NCI-H1694 treated with DMSO at 0.1 percent for 48 hours (cell line): ENCODE measurements at regions not wholly inside any gene's neighbourhood (a gene's known extent, or its start where the extent isn't known, plus 50 kb on each side); places are given as distances from the start of the nearest gene placed in this dataset.

Experiments used
- DNase-seq: peaks from one replicate; lab custom pipeline; 2025; lab: John Stamatoyannopoulos, UW

GRCh38 chr3:168648321-168648720, 552.6 kb upstream of the GOLIM4 start:
- DNase-seq, result no peak

GRCh38 chr3:168647582-168647981, 551.9 kb upstream of the GOLIM4 start:
- no peak for DNase-seq

- no peak for DNase-seq
Observed at GRCh38 chr3:168645180-168645579, 549.5 kb upstream of the GOLIM4 start.

- DNase-seq, result no peak
Observed at GRCh38 chr3:168628549-168628948, 532.8 kb upstream of the GOLIM4 start.

- no peak for DNase-seq
Observed at GRCh38 chr3:168625477-168625876, 529.8 kb upstream of the GOLIM4 start.

GRCh38 chr3:168624892-168625448, 529.2 kb upstream of the GOLIM4 start:
- no peak for DNase-seq

GRCh38 chr3:168624195-168624594, 528.5 kb upstream of the GOLIM4 start:
- no peak for DNase-seq

- no peak for DNase-seq
Observed at GRCh38 chr3:168622795-168623194, 527.1 kb upstream of the GOLIM4 start.

- peak; percentile 18 for DNase-seq
Observed at GRCh38 chr3:168620854-168621253, 525.1 kb upstream of the GOLIM4 start.

GRCh38 chr3:168618827-168619470, 523.2 kb upstream of the GOLIM4 start:
- no peak for DNase-seq

- DNase-seq, result no peak
Observed at GRCh38 chr3:168617658-168618057, 521.9 kb upstream of the GOLIM4 start.

GRCh38 chr3:168616915-168617314, 521.2 kb upstream of the GOLIM4 start:
- no peak for DNase-seq

- DNase-seq, result no peak
Observed at GRCh38 chr3:168615493-168616020, 519.8 kb upstream of the GOLIM4 start.

- no peak for DNase-seq
Observed at GRCh38 chr3:168613151-168613550, 517.4 kb upstream of the GOLIM4 start.

GRCh38 chr3:168612671-168613070, 516.9 kb upstream of the GOLIM4 start:
- no peak for DNase-seq

- DNase-seq, result no peak
Observed at GRCh38 chr3:168611826-168612225, 516.1 kb upstream of the GOLIM4 start.

GRCh38 chr3:168608926-168609325, 513.2 kb upstream of the GOLIM4 start:
- no peak for DNase-seq

- no peak for DNase-seq
Observed at GRCh38 chr3:168604767-168605166, 509.0 kb upstream of the GOLIM4 start.

- DNase-seq, result no peak
Observed at GRCh38 chr3:168598250-168598649, 502.5 kb upstream of the GOLIM4 start.

GRCh38 chr3:168596175-168596823, 500.6 kb upstream of the GOLIM4 start:
- DNase-seq, result no peak

- DNase-seq, result no peak
Observed at GRCh38 chr3:168591587-168591986, 495.9 kb upstream of the GOLIM4 start.

GRCh38 chr3:168589376-168589775, 493.7 kb upstream of the GOLIM4 start:
- no peak for DNase-seq

GRCh38 chr3:168585544-168585943, 489.8 kb upstream of the GOLIM4 start:
- DNase-seq, result no peak
